Nephron (organoid): ENCODE measurements at regions not wholly inside any gene's neighbourhood (a gene's known extent, or its start where the extent isn't known, plus 50 kb on each side); places are given as distances from the start of the nearest gene placed in this dataset.

Experiments used
- H3K27ac Mint-ChIP-seq, 3 experiments: 2 replicates each; pipeline ENCODE4 v1.8.0; 2020; ENCODE audit warnings: mixed read lengths in 3 of 3, mild to moderate bottlenecking in 2 of 3, moderate library complexity in 1 of 3
- H3K27me3 Mint-ChIP-seq: 2 replicates; pipeline ENCODE4 v1.8.0; 2021; ENCODE audit warnings: low read depth, mild to moderate bottlenecking, moderate library complexity, mixed read lengths
- H3K36me3 Mint-ChIP-seq: 2 replicates; pipeline ENCODE4 v1.8.0; 2020; ENCODE audit warnings: low read depth, mixed read lengths
- H3K4me1 Mint-ChIP-seq: 2 replicates; pipeline ENCODE4 v1.8.0; 2020; ENCODE audit warnings: mixed read lengths
- H3K4me3 Mint-ChIP-seq, 3 experiments: 2 replicates each; pipeline ENCODE4 v1.8.0; 2020; ENCODE audit warnings: mild to moderate bottlenecking in 3 of 3, mixed read lengths in 3 of 3, moderate library complexity in 2 of 3
- H3K9me3 Mint-ChIP-seq: 2 replicates; pipeline ENCODE4 v1.8.0; 2020; ENCODE audit warnings: mixed read lengths
- CTCF ChIP-seq, 3 experiments: fragments of 200-600 bp; sonication (generic); IDR thresholded peaks; one replicate each; pipeline ENCODE4 v1.5.0; 2021; ENCODE audit warnings: antibody characterized with exemption in 3 of 3; ENCODE audit not compliant: unreplicated experiment in 3 of 3

DNA sequence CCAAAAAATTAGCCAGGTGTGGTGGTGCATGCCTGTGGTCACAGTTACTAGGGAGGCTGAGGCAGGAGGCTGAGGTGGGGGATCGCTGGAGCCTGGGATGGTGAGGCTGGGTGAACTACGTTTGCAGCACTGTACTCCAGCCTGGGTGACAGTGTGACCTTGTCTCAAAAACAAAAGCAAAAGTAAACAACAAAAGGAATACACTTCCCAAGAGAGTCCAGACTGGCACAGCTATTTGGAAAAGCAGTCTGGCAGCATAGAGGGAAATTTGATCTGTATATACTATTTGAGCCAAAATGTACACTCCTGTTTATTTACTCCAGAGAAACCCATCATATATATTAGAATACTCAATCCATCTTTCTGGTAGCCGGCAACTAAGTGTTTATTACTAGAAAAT, 107.0 kb upstream of the HMCN1 start:
- H3K9me3 Mint-ChIP-seq = no peaks in the 10 kb centered on the region
- no peak for TF ChIP-seq CTCF (IDR thresholded peaks at IDR 0.05; ENCODE audit: unreplicated experiment in 3 of 3)
- no peak overlapping the region for H3K27ac Mint-ChIP-seq
- no peaks in the 10 kb centered on the region for H3K4me1 Mint-ChIP-seq
- H3K36me3 Mint-ChIP-seq = no peaks in the 10 kb centered on the region
- H3K27me3 Mint-ChIP-seq = no peaks in the 10 kb centered on the region
- H3K4me3 Mint-ChIP-seq = no peak overlapping the region

DNA sequence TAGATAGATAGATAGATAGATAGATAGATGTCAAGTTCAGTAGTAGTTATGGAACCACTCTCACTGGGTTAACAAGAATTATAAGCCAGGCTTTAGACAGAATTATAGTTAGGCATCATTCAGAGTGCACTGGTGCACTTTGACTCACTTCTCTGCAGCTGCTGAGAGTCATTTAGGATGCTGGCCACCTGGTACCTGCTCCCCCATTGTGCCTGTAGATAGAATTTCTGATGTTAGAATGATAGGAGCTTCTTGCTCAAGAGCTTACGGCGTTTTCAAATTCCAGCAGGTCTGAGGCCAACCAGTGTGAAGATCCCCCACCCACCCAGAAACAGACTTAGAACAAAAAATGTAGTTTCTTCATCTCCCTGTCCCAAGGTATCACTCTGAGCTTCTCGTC, 107.8 kb upstream of the HMCN1 start:
- Mint-ChIP-seq H3K9me3 (no peaks in the 10 kb centered on the region), H3K4me1 (no peaks in the 10 kb centered on the region), H3K4me3 (no peak overlapping the region), H3K36me3 (no peaks in the 10 kb centered on the region), H3K27ac (no peak overlapping the region), H3K27me3 (no peaks in the 10 kb centered on the region)
- no peak for TF ChIP-seq CTCF (IDR thresholded peaks at IDR 0.05; ENCODE audit: unreplicated experiment in 3 of 3)

DNA sequence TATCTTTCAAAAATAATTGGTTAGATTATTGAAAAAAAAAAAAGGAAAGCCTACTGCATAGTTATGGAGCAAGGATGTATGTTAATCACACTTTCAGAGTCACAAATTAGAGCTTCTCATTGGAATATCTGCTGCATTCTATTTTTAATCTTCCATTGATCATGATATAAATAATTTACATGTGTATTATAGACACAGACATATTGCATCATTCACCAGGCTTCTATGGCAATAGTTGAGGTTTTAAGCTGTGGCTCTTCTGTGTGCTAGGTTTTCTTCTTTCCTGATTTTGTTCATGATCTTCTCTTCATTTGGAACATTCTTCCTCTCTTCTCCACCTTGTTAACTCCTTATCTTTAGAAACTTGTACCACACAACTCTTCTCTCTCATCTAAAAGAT, 123.2 kb upstream of the HMCN1 start:
- peaks cover 4% of the 10 kb centered on the region for H3K9me3 Mint-ChIP-seq
- H3K36me3 Mint-ChIP-seq = peaks cover 4% of the 10 kb centered on the region
- no peaks in the 10 kb centered on the region for H3K27me3 Mint-ChIP-seq
- no peak overlapping the region for H3K4me3 Mint-ChIP-seq
- TF ChIP-seq CTCF (IDR thresholded peaks at IDR 0.05; ENCODE audit: unreplicated experiment in 3 of 3) = no peak
- H3K27ac Mint-ChIP-seq = no peak overlapping the region
- no peaks in the 10 kb centered on the region for H3K4me1 Mint-ChIP-seq

- TF ChIP-seq CTCF (IDR thresholded peaks at IDR 0.05; ENCODE audit: unreplicated experiment in 3 of 3) = no peak
- Mint-ChIP-seq H3K27ac (no peak overlapping the region), H3K4me1 (no peaks in the 10 kb centered on the region), H3K36me3 (no peaks in the 10 kb centered on the region), H3K27me3 (no peaks in the 10 kb centered on the region), H3K4me3 (no peak overlapping the region), H3K9me3 (no peaks in the 10 kb centered on the region)
These were observed 126.0 kb upstream of the HMCN1 start for GRCh38 chr1:185608177-185608576.

GRCh38 chr1:185603158-185603557, 131.0 kb upstream of the HMCN1 start:
- no peak overlapping the region for H3K27ac Mint-ChIP-seq
- H3K9me3 Mint-ChIP-seq = no peaks in the 10 kb centered on the region

More at GRCh38 chr1:185603158-185603557, 131.0 kb upstream of the HMCN1 start:
- Mint-ChIP-seq H3K36me3 (no peaks in the 10 kb centered on the region), H3K27me3 (no peaks in the 10 kb centered on the region), H3K4me1 (no peaks in the 10 kb centered on the region), H3K4me3 (no peak overlapping the region)
- no peak for TF ChIP-seq CTCF (IDR thresholded peaks at IDR 0.05; ENCODE audit: unreplicated experiment in 3 of 3)
